GM12878 (cell line): ENCODE measurements at regions not wholly inside any gene's neighbourhood (a gene's known extent, or its start where the extent isn't known, plus 50 kb on each side); places are given as distances from the start of the nearest gene placed in this dataset.

Experiments
- ATAC-seq: fragments of 200-7000 bp; cut with Tn5 transposase; 3 replicates; pipeline ENCODE4 v1.9.1; 2020; ENCODE audit warnings: mild to moderate bottlenecking, moderate library complexity
- BruUV-seq: library from RNA; stranded (reverse); fragments of 400-500 nt; replicated peaks from 2 replicates; lab custom pipeline; 2021; lab: Mats Ljungman, UMichigan
- CTCF ChIA-PET: fragments of 300-600 bp; sonication (Branson Sonifier 250); formaldehyde crosslinking; extraction: SDS; loops from one replicate; lab custom pipeline; 2021; ENCODE audit warnings: inconsistent platforms; lab: Yijun Ruan, JAX
- POLR2A ChIA-PET: fragments of 350-600 bp; formaldehyde crosslinking; extraction: SDS; loops from one replicate; lab custom pipeline; 2021; ENCODE audit warnings: inconsistent platforms; lab: Charles Lee
- RAD21 ChIA-PET: fragments of 300-600 bp; sonication (Branson Sonifier 250); formaldehyde crosslinking; loops from one replicate; lab custom pipeline; 2023; ENCODE audit warnings: antibody characterized with exemption; ENCODE audit not compliant: unreplicated experiment; lab: Charles Lee
- SMC1A ChIA-PET: fragments of 300-600 bp; sonication (Branson Sonifier 250); formaldehyde crosslinking; loops from one replicate; lab custom pipeline; 2023; ENCODE audit not compliant: unreplicated experiment, uncharacterized antibody; lab: Charles Lee
- DNase-seq: peaks from one replicate; pipeline ENCODE4 v3.0.0-alpha.2; 2011; ENCODE audit warnings: low read depth, low spot score
- FAIRE-seq: peaks from 3 replicates; lab custom pipeline; 2011; peaks lifted over from hg19 to GRCh38; lab: Jason Lieb, UNC
- H2AFZ ChIP-seq: 2 replicates; pipeline ENCODE4 v1.6.0; 2011; ENCODE audit warnings: low read depth, low read length, control low read depth; ENCODE audit not compliant: control insufficient read depth
- H3K27ac ChIP-seq: 2 replicates; pipeline ENCODE4 v1.5.1; 2011; ENCODE audit warnings: control low read depth; ENCODE audit not compliant: control insufficient read depth, insufficient read depth
- H3K27me3 ChIP-seq, 2 experiments: replicated peaks in 1 of 2; 2 replicates each; pipeline versions ENCODE4 v1.6.0 to v1.6.1; 2011; ENCODE audit warnings: low read length in 1 of 2; ENCODE audit not compliant: control insufficient read depth in 2 of 2, insufficient read depth in 2 of 2
- H3K36me3 ChIP-seq, 2 experiments: 2 replicates each; pipeline ENCODE4 v1.5.1; 2011; ENCODE audit warnings: low read length in 1 of 2; ENCODE audit not compliant: control insufficient read depth in 2 of 2, insufficient read depth in 2 of 2
- H3K4me1 ChIP-seq: 2 replicates; pipeline ENCODE4 v1.6.1; 2011; ENCODE audit warnings: mild to moderate bottlenecking, low read length, moderate library complexity, mixed read lengths; ENCODE audit not compliant: control insufficient read depth, insufficient read depth
- H3K4me2 ChIP-seq: 2 replicates; pipeline ENCODE4 v1.6.0; 2011; ENCODE audit warnings: control low read depth; ENCODE audit not compliant: control insufficient read depth, insufficient read depth
- H3K4me3 ChIP-seq: fragments of 200-600 bp; sonication (generic); 2 replicates; pipeline ENCODE4 v1.5.1; 2016
- H3K79me2 ChIP-seq: 2 replicates; pipeline ENCODE4 v1.6.0; 2011; ENCODE audit warnings: low read length; ENCODE audit not compliant: control insufficient read depth, insufficient read depth
- H3K9ac ChIP-seq: 2 replicates; pipeline ENCODE4 v1.8.0; 2011; ENCODE audit warnings: low read length, control low read depth, mixed read lengths; ENCODE audit not compliant: control insufficient read depth, insufficient read depth
- H3K9me3 ChIP-seq: replicated peaks from 3 replicates; pipeline ENCODE4 v1.5.1; 2011; ENCODE audit warnings: mild to moderate bottlenecking, low read length; ENCODE audit not compliant: control insufficient read depth, insufficient read depth
- H4K20me1 ChIP-seq: 2 replicates; pipeline ENCODE4 v1.6.0; 2011; ENCODE audit not compliant: control insufficient read depth, insufficient read depth
- EP300 ChIP-seq, 2 experiments: fragments of 150-350 bp in 1 of 2; IDR thresholded peaks; 2 replicates each; pipeline ENCODE4 v1.6.1; 2011 to 2012; ENCODE audit warnings: low read depth in 2 of 2, low read length in 2 of 2, borderline replicate concordance in 1 of 2, improper control_type of control experiment in 1 of 2, inconsistent platforms in 1 of 2; ENCODE audit not compliant: control insufficient read depth in 1 of 2
- TCF12 ChIP-seq: IDR thresholded peaks from 2 replicates; pipeline ENCODE4 v1.6.1; 2011; ENCODE audit warnings: low read depth, mild to moderate bottlenecking, low read length
- ZBED1 ChIP-seq: IDR thresholded peaks from 2 replicates; pipeline ENCODE4 v1.6.1; 2016; ENCODE audit warnings: borderline replicate concordance
- ZNF207 ChIP-seq: fragments of 450-650 bp; IDR thresholded peaks from 2 replicates; pipeline ENCODE4 v1.6.1; 2014; ENCODE audit warnings: antibody characterized with exemption, mild to moderate bottlenecking, borderline replicate concordance
- WGBS: methylation state at CpG from one replicate; pipeline ENCODE4 v1.1.6; 2016; ENCODE audit warnings: low lambda C conversion rate; ENCODE audit not compliant: insufficient replicate concordance, insufficient coverage; ENCODE audit errors: missing lambda C conversion rate; 5-methylcytosine and 5-hydroxymethylcytosine counted together
- in situ Hi-C: fragments of 300-500 bp; cut with MboI; formaldehyde crosslinking; loops from 9 replicates; pipeline ENCODE4 v1.14.3; 2018; ENCODE audit warnings: mixed read lengths
- intact Hi-C: fragments of 100-400 bp; cut with micrococcal nuclease; formaldehyde crosslinking; loops from one replicate; pipeline ENCODE4 v1.14.2; 2022; ENCODE audit not compliant: unreplicated experiment
- TF ChIP-seq, protein P1 (sequence below): IDR thresholded peaks from 2 replicates; pipeline ENCODE4 v1.6.1; 2012; ENCODE audit warnings: mild to moderate bottlenecking, low read depth, low read length
- TF ChIP-seq, protein P2 (sequence below): IDR thresholded peaks from 2 replicates; pipeline ENCODE4 v1.6.1; 2011; ENCODE audit warnings: mild to moderate bottlenecking, low read depth, low read length, moderate library complexity; ENCODE audit not compliant: insufficient replicate concordance
- TF ChIP-seq, protein P3 (sequence below): fragments of 450-650 bp; IDR thresholded peaks from 2 replicates; pipeline ENCODE4 v1.6.1; 2017; ENCODE audit warnings: mild to moderate bottlenecking, moderate library complexity
- TF ChIP-seq, protein P4 (sequence below): IDR thresholded peaks from 2 replicates; pipeline ENCODE4 v1.6.1; 2012; ENCODE audit warnings: low read length, inconsistent platforms
- TF ChIP-seq, protein P5 (sequence below): fragments of 450-650 bp; IDR thresholded peaks from 2 replicates; pipeline ENCODE4 v1.6.1; 2016; ENCODE audit warnings: mild to moderate bottlenecking

DNA sequence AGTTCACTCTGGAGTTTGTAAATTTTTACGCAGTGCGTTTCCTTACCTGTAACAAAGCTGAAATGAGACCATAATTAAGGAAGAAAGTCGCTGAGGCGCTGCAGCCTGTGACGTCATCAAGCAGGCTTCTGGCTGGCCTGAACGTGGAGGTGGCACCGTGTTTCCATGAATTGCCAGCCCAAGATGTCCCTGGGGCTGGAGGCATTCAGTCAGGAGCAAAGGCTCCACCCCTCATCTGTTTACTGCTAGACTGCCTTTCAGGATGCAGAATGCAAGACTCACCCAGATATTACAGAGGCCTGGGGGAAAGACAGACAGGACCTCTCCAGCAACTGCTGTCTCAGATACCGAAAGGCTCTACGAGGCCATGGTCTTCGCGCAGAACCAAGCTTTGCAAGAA lies 424.6 kb downstream of the TSHZ3 start (continued):
- TF ChIP-seq, protein P1, sequence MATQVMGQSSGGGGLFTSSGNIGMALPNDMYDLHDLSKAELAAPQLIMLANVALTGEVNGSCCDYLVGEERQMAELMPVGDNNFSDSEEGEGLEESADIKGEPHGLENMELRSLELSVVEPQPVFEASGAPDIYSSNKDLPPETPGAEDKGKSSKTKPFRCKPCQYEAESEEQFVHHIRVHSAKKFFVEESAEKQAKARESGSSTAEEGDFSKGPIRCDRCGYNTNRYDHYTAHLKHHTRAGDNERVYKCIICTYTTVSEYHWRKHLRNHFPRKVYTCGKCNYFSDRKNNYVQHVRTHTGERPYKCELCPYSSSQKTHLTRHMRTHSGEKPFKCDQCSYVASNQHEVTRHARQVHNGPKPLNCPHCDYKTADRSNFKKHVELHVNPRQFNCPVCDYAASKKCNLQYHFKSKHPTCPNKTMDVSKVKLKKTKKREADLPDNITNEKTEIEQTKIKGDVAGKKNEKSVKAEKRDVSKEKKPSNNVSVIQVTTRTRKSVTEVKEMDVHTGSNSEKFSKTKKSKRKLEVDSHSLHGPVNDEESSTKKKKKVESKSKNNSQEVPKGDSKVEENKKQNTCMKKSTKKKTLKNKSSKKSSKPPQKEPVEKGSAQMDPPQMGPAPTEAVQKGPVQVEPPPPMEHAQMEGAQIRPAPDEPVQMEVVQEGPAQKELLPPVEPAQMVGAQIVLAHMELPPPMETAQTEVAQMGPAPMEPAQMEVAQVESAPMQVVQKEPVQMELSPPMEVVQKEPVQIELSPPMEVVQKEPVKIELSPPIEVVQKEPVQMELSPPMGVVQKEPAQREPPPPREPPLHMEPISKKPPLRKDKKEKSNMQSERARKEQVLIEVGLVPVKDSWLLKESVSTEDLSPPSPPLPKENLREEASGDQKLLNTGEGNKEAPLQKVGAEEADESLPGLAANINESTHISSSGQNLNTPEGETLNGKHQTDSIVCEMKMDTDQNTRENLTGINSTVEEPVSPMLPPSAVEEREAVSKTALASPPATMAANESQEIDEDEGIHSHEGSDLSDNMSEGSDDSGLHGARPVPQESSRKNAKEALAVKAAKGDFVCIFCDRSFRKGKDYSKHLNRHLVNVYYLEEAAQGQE, result no peak

DNA sequence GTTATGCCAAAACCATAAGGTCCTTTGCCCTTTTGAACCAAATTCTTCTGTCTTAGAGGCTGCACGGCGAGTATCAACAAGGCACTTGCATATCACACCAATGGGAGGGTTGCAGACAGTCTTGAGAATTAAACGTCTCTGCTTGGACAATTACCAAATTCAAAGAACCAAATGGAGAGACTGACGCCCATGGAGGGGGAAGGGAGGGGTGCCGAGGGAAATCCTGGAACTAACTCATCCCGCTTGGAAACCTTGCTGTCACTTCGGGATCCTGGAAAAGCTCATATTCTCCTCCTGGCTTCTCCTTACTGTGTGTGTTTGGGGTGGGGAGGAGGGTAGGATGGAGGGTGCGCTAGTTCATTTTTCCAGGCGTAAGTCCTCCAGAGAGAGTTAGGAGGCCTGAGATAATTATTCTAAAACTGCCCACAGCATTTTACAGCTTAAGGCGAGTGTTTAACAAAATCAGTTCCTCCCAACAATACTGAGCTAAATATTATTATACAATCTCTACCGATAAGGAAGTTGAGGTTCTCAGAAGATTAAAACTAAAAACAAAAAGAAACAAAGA lies 425.1 kb downstream of the TSHZ3 start:
- no peaks in the 10 kb centered on the region; the same call in 2 of the 3 replicates for H3K9me3 ChIP-seq
- WGBS, result 21% methylated on average over 11 of the region's 11 CpGs
- SMC1A ChIA-PET, result no interaction called here
- no peaks in the 10 kb centered on the region for H3K36me3 ChIP-seq
- no peaks in the 10 kb centered on the region for H3K27me3 ChIP-seq
- H2AFZ ChIP-seq, result no peak overlapping the region
- BruUV-seq, result no TSS peak
- no peak overlapping the region for H3K4me3 ChIP-seq
- H4K20me1 ChIP-seq, result no peaks in the 10 kb centered on the region
- H3K27ac ChIP-seq, result no peak overlapping the region
- H3K9ac ChIP-seq, result no peak overlapping the region
- no peak overlapping the region for H3K4me2 ChIP-seq
- ATAC-seq, result no peak
- CTCF ChIA-PET, result no interaction called here
- H3K4me1 ChIP-seq, result no peaks in the 10 kb centered on the region
- POLR2A ChIA-PET, result no interaction called here
- RAD21 ChIA-PET, result no interaction called here
- in situ Hi-C loops (no loop called here), intact Hi-C loops (no loop called here)
- no peaks in the 10 kb centered on the region for H3K79me2 ChIP-seq
- FAIRE-seq, result no peak
- no peak for DNase-seq
- TF ChIP-seq ZNF207 (no peak), TCF12 (no peak), ZBED1 (no peak), EP300 (IDR thresholded peaks at IDR 0.05; ENCODE audit: borderline replicate concordance in 1 of 2, control insufficient read depth in 1 of 2, low read depth in 2 of 2, low read length in 2 of 2) (no peak)
- TF ChIP-seq, protein P2, sequence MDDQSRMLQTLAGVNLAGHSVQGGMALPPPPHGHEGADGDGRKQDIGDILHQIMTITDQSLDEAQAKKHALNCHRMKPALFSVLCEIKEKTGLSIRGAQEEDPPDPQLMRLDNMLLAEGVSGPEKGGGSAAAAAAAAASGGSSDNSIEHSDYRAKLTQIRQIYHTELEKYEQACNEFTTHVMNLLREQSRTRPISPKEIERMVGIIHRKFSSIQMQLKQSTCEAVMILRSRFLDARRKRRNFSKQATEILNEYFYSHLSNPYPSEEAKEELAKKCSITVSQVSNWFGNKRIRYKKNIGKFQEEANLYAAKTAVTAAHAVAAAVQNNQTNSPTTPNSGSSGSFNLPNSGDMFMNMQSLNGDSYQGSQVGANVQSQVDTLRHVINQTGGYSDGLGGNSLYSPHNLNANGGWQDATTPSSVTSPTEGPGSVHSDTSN, result no peak
- TF ChIP-seq, protein P3, sequence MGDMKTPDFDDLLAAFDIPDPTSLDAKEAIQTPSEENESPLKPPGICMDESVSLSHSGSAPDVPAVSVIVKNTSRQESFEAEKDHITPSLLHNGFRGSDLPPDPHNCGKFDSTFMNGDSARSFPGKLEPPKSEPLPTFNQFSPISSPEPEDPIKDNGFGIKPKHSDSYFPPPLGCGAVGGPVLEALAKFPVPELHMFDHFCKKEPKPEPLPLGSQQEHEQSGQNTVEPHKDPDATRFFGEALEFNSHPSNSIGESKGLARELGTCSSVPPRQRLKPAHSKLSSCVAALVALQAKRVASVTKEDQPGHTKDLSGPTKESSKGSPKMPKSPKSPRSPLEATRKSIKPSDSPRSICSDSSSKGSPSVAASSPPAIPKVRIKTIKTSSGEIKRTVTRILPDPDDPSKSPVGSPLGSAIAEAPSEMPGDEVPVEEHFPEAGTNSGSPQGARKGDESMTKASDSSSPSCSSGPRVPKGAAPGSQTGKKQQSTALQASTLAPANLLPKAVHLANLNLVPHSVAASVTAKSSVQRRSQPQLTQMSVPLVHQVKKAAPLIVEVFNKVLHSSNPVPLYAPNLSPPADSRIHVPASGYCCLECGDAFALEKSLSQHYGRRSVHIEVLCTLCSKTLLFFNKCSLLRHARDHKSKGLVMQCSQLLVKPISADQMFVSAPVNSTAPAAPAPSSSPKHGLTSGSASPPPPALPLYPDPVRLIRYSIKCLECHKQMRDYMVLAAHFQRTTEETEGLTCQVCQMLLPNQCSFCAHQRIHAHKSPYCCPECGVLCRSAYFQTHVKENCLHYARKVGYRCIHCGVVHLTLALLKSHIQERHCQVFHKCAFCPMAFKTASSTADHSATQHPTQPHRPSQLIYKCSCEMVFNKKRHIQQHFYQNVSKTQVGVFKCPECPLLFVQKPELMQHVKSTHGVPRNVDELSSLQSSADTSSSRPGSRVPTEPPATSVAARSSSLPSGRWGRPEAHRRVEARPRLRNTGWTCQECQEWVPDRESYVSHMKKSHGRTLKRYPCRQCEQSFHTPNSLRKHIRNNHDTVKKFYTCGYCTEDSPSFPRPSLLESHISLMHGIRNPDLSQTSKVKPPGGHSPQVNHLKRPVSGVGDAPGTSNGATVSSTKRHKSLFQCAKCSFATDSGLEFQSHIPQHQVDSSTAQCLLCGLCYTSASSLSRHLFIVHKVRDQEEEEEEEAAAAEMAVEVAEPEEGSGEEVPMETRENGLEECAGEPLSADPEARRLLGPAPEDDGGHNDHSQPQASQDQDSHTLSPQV, result no peak
- TF ChIP-seq, protein P4, sequence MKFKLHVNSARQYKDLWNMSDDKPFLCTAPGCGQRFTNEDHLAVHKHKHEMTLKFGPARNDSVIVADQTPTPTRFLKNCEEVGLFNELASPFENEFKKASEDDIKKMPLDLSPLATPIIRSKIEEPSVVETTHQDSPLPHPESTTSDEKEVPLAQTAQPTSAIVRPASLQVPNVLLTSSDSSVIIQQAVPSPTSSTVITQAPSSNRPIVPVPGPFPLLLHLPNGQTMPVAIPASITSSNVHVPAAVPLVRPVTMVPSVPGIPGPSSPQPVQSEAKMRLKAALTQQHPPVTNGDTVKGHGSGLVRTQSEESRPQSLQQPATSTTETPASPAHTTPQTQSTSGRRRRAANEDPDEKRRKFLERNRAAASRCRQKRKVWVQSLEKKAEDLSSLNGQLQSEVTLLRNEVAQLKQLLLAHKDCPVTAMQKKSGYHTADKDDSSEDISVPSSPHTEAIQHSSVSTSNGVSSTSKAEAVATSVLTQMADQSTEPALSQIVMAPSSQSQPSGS, result no peak
- TF ChIP-seq, protein P5, sequence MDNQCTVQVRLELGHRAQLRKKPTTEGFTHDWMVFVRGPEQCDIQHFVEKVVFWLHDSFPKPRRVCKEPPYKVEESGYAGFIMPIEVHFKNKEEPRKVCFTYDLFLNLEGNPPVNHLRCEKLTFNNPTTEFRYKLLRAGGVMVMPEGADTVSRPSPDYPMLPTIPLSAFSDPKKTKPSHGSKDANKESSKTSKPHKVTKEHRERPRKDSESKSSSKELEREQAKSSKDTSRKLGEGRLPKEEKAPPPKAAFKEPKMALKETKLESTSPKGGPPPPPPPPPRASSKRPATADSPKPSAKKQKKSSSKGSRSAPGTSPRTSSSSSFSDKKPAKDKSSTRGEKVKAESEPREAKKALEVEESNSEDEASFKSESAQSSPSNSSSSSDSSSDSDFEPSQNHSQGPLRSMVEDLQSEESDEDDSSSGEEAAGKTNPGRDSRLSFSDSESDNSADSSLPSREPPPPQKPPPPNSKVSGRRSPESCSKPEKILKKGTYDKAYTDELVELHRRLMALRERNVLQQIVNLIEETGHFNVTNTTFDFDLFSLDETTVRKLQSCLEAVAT, result no peak
